HG03060 (cell line): ENCODE measurements at regions not wholly inside any gene's neighbourhood (a gene's known extent, or its start where the extent isn't known, plus 50 kb on each side); places are given as distances from the start of the nearest gene placed in this dataset.

Experiments used
- ATAC-seq: cut with Tn5 transposase; IDR thresholded peaks from one replicate; pipeline ENCODE4 v1.9.1; 2021; ENCODE audit warnings: low read depth, moderate number of reproducible peaks; ENCODE audit not compliant: unreplicated experiment

GRCh38 chr17:73777131-73777449 lies 132.8 kb upstream of the SDK2 start:
- ATAC-seq, result no peak

- ATAC-seq, result no peak
Observed at GRCh38 chr17:73782231-73782630, 138.0 kb upstream of the SDK2 start.

GRCh38 chr17:73782641-73783381 lies 138.6 kb upstream of the SDK2 start:
- ATAC-seq, result no peak

GRCh38 chr17:73783382-73783766 lies 139.1 kb upstream of the SDK2 start:
- no peak for ATAC-seq

- ATAC-seq, result no peak
Observed at GRCh38 chr17:73783945-73784603, 139.8 kb upstream of the SDK2 start.

- no peak for ATAC-seq
Observed at GRCh38 chr17:73785496-73785895, 141.3 kb upstream of the SDK2 start.

GRCh38 chr17:73785958-73786743 lies 141.9 kb upstream of the SDK2 start:
- ATAC-seq, result no peak

- no peak for ATAC-seq
Observed at GRCh38 chr17:73787076-73788059, 143.1 kb upstream of the SDK2 start.

GRCh38 chr17:73788111-73788510 lies 143.9 kb upstream of the SDK2 start:
- no peak for ATAC-seq

GRCh38 chr17:73791121-73791520 lies 146.9 kb upstream of the SDK2 start:
- ATAC-seq, result no peak

GRCh38 chr17:73791631-73792030 lies 147.4 kb upstream of the SDK2 start:
- no peak for ATAC-seq

- no peak for ATAC-seq
Observed at GRCh38 chr17:73792994-73793393, 148.7 kb upstream of the SDK2 start.

GRCh38 chr17:73794336-73794735 lies 150.1 kb upstream of the SDK2 start:
- ATAC-seq, result no peak

- ATAC-seq, result no peak
Observed at GRCh38 chr17:73795730-73796129, 151.5 kb upstream of the SDK2 start.

GRCh38 chr17:73797594-73798110 lies 153.4 kb upstream of the SDK2 start:
- ATAC-seq, result no peak

GRCh38 chr17:73798111-73798748 lies 154.0 kb upstream of the SDK2 start:
- ATAC-seq, result no peak

GRCh38 chr17:73799096-73799495 lies 154.9 kb upstream of the SDK2 start:
- no peak for ATAC-seq

- no peak for ATAC-seq
Observed at GRCh38 chr17:73799781-73800627, 155.8 kb upstream of the SDK2 start.

GRCh38 chr17:73800893-73801292 lies 156.6 kb upstream of the SDK2 start:
- no peak for ATAC-seq
